ENCODE measurements at regions not wholly inside any gene's neighbourhood (a gene's known extent, or its start where the extent isn't known, plus 50 kb on each side); places are given as distances from the start of the nearest gene placed in this dataset.

DNA sequence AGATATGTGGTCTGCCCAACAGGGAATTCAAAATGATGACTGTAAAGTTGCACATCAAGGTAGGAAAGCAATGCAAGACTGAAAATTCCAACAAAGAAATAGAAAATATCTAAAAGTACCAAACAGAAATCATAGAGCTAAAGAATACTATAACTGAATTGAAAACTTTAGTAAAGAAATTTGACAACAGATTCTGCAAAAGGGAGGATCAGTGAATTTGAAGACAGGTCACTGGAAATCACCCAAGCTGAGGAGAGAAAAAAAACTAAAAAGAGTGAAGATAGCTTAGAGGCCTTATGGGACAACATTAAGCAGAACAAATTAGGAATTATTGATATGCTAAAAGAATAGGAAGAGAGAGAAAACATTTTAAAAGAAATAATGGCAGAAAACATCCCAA lies 240.6 kb downstream of the SNX13 start:
- Histone ChIP-seq H3K27me3 (ENCODE audit: control insufficient read depth, insufficient read depth, low read length, poor library complexity, severe bottlenecking) (no peaks in the 10 kb centered on the region), H3K4me1 (ENCODE audit: control insufficient read depth, insufficient read depth, low read length) (no peaks in the 10 kb centered on the region), H3K4me3 (ENCODE audit: low read length) (no peak overlapping the region), H3K36me3 (ENCODE audit: control insufficient read depth, insufficient read depth, low read length) (no peaks in the 10 kb centered on the region), H3K27ac (ENCODE audit: low read depth, low read length) (no peak overlapping the region), H3K9me3 (ENCODE audit: control insufficient read depth, low read length) (peaks cover 25% of the 10 kb centered on the region), H3K9ac (ENCODE audit: extremely low read depth, low read length, poor library complexity, severe bottlenecking) (no peak overlapping the region)
- no peaks in the 10 kb centered on the region for H3K27me3 Mint-ChIP-seq (ENCODE audit: insufficient read depth)
- H3K9me3 Mint-ChIP-seq: peaks cover 17% of the 10 kb centered on the region
- H3K4me3 Mint-ChIP-seq: no peak overlapping the region
- H3K27ac Mint-ChIP-seq: no peak overlapping the region
- no peaks in the 10 kb centered on the region for H3K36me3 Mint-ChIP-seq (ENCODE audit: low read depth)
- DNase-seq: no peak
- no peaks in the 10 kb centered on the region for H3K4me1 Mint-ChIP-seq
- TF ChIP-seq, protein P1, sequence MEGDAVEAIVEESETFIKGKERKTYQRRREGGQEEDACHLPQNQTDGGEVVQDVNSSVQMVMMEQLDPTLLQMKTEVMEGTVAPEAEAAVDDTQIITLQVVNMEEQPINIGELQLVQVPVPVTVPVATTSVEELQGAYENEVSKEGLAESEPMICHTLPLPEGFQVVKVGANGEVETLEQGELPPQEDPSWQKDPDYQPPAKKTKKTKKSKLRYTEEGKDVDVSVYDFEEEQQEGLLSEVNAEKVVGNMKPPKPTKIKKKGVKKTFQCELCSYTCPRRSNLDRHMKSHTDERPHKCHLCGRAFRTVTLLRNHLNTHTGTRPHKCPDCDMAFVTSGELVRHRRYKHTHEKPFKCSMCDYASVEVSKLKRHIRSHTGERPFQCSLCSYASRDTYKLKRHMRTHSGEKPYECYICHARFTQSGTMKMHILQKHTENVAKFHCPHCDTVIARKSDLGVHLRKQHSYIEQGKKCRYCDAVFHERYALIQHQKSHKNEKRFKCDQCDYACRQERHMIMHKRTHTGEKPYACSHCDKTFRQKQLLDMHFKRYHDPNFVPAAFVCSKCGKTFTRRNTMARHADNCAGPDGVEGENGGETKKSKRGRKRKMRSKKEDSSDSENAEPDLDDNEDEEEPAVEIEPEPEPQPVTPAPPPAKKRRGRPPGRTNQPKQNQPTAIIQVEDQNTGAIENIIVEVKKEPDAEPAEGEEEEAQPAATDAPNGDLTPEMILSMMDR (conservative IDR thresholded peaks at IDR 0.05): no peak

- Mint-ChIP-seq H3K4me3 (no peak overlapping the region), H3K4me1 (no peaks in the 10 kb centered on the region), H3K36me3 (ENCODE audit: low read depth) (no peaks in the 10 kb centered on the region), H3K27ac (no peak overlapping the region), H3K27me3 (ENCODE audit: insufficient read depth) (no peaks in the 10 kb centered on the region), H3K9me3 (peaks cover 17% of the 10 kb centered on the region)
- H3K27ac ChIP-seq (ENCODE audit: low read depth, low read length): no peak overlapping the region
- no peak for DNase-seq
- 50 to 62% methylated on average over 2 to 3 of the region's 3 CpGs for WGBS, 2 experiments (ENCODE audit: insufficient coverage in 1 of 2, insufficient read length in 1 of 2)
- no peaks in the 10 kb centered on the region for H3K4me1 ChIP-seq (ENCODE audit: control insufficient read depth, insufficient read depth, low read length)
- peaks cover 25% of the 10 kb centered on the region for H3K9me3 ChIP-seq (ENCODE audit: control insufficient read depth, low read length)
- TF ChIP-seq, protein P1 (conservative IDR thresholded peaks at IDR 0.05): no peak
- no peak overlapping the region for H3K9ac ChIP-seq (ENCODE audit: extremely low read depth, low read length, poor library complexity, severe bottlenecking)
- no peaks in the 10 kb centered on the region for H3K27me3 ChIP-seq (ENCODE audit: control insufficient read depth, insufficient read depth, low read length, poor library complexity, severe bottlenecking)
- no peaks in the 10 kb centered on the region for H3K36me3 ChIP-seq (ENCODE audit: control insufficient read depth, insufficient read depth, low read length)
- no peak overlapping the region for H3K4me3 ChIP-seq (ENCODE audit: low read length)
Observed at GRCh38 chr7:17700138-17700537, 240.2 kb downstream of the SNX13 start.

GRCh38 chr7:17706275-17706674 lies 234.0 kb downstream of the SNX13 start:
- no peaks in the 10 kb centered on the region for H3K4me1 Mint-ChIP-seq
- H3K9me3 ChIP-seq (ENCODE audit: control insufficient read depth, low read length): peaks cover 2% of the 10 kb centered on the region
- peaks cover 1% of the 10 kb centered on the region for H3K9me3 Mint-ChIP-seq
- DNase-seq: no peak
- TF ChIP-seq, protein P1 (conservative IDR thresholded peaks at IDR 0.05): no peak
- H3K36me3 Mint-ChIP-seq (ENCODE audit: low read depth): no peaks in the 10 kb centered on the region
- no peak overlapping the region for H3K4me3 Mint-ChIP-seq
- no peaks in the 10 kb centered on the region for H3K36me3 ChIP-seq (ENCODE audit: control insufficient read depth, insufficient read depth, low read length)
- no peaks in the 10 kb centered on the region for H3K27me3 ChIP-seq (ENCODE audit: control insufficient read depth, insufficient read depth, low read length, poor library complexity, severe bottlenecking)
- WGBS, 2 experiments (ENCODE audit: insufficient coverage in 1 of 2, insufficient read length in 1 of 2): 75 to 81% methylated on average over 2 to 4 of the region's 4 CpGs
- H3K27ac Mint-ChIP-seq: no peak overlapping the region
- H3K4me1 ChIP-seq (ENCODE audit: control insufficient read depth, insufficient read depth, low read length): no peaks in the 10 kb centered on the region
- H3K9ac ChIP-seq (ENCODE audit: extremely low read depth, low read length, poor library complexity, severe bottlenecking): no peak overlapping the region
- H3K27me3 Mint-ChIP-seq (ENCODE audit: insufficient read depth): no peaks in the 10 kb centered on the region
- no peak overlapping the region for H3K4me3 ChIP-seq (ENCODE audit: low read length)
- no peak overlapping the region for H3K27ac ChIP-seq (ENCODE audit: low read depth, low read length)

Data from endodermal cell (in vitro differentiated cells).